Ascending aorta (tissue), 2 donors: ENCODE measurements at regions not wholly inside any gene's neighbourhood (a gene's known extent, or its start where the extent isn't known, plus 50 kb on each side); places are given as distances from the start of the nearest gene placed in this dataset.
A peak's percentile ranks its signal among the peaks of the same experiment; 100 is the strongest.

Experiments
- DNase-seq, 2 donors: peaks; one replicate each; pipeline ENCODE4 v3.0.0-alpha.2; 2019; ENCODE audit warnings: low spot score in 2 of 2
- H3K27ac ChIP-seq, 2 donors: fragments of 200-600 bp; sonication (generic); one replicate each; pipeline ENCODE4 v1.5.1; 2016 to 2017; ENCODE audit warnings: mild to moderate bottlenecking in 1 of 2
- H3K27me3 ChIP-seq: fragments of 200-600 bp; sonication (generic); one replicate; pipeline ENCODE4 v1.5.1; 2017
- H3K36me3 ChIP-seq, 2 donors: fragments of 200-600 bp; sonication (generic); one replicate each; pipeline ENCODE4 v1.5.1; 2016
- H3K4me1 ChIP-seq, 2 donors: fragments of 200-600 bp; sonication (generic); one replicate each; pipeline ENCODE4 v1.5.1; 2016 to 2017; ENCODE audit warnings: mild to moderate bottlenecking in 1 of 2
- H3K4me3 ChIP-seq, 2 donors: fragments of 200-600 bp; sonication (generic); one replicate each; pipeline ENCODE4 v1.5.1; 2016 to 2017; ENCODE audit warnings: mild to moderate bottlenecking in 1 of 2
- H3K9me3 ChIP-seq, 2 donors: fragments of 200-600 bp; sonication (generic); one replicate each; pipeline ENCODE4 v1.5.1; 2016
- intact Hi-C: fragments of 100-400 bp; cut with DNase I; formaldehyde crosslinking; loops from one replicate; pipeline ENCODE4 v1.15.1; 2023
- TF ChIP-seq, protein P1 (sequence below), 3 experiments: fragments of 200-600 bp in 2 of 3; fragments of 450-650 bp in 1 of 3; sonication (generic) in 2 of 3; IDR thresholded peaks; one replicate each; pipeline ENCODE4 v1.5.1; 2016 to 2019; ENCODE audit warnings: antibody characterized with exemption in 3 of 3, mild to moderate bottlenecking in 1 of 3, moderate library complexity in 1 of 3

DNA sequence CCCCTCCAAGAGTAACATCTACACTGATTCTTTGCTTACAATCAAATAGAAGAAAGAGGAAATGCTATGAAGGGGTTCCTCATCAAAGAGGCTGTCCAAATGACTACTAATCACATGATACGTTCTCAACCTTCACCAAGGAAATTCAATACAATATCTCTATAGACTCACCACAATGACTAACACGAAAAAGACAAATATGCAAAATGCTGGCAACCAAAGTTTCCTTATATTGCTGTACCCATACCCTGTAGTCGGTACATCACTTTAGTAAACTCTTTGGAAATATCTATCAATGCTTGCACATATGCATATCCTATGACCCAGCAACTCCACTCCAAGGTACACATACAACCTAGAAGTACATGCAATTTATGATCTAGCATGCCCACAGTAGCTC is 1296.6 kb downstream of the AACS start:
- H3K4me3 ChIP-seq = no peak overlapping the region
- TF ChIP-seq, protein P1, sequence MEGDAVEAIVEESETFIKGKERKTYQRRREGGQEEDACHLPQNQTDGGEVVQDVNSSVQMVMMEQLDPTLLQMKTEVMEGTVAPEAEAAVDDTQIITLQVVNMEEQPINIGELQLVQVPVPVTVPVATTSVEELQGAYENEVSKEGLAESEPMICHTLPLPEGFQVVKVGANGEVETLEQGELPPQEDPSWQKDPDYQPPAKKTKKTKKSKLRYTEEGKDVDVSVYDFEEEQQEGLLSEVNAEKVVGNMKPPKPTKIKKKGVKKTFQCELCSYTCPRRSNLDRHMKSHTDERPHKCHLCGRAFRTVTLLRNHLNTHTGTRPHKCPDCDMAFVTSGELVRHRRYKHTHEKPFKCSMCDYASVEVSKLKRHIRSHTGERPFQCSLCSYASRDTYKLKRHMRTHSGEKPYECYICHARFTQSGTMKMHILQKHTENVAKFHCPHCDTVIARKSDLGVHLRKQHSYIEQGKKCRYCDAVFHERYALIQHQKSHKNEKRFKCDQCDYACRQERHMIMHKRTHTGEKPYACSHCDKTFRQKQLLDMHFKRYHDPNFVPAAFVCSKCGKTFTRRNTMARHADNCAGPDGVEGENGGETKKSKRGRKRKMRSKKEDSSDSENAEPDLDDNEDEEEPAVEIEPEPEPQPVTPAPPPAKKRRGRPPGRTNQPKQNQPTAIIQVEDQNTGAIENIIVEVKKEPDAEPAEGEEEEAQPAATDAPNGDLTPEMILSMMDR (IDR thresholded peaks at IDR 0.05) = no peak
- H3K4me1 ChIP-seq = no peaks in the 10 kb centered on the region
- intact Hi-C loops = no loop called here
- H3K27ac ChIP-seq = no peak overlapping the region
- H3K9me3 ChIP-seq = no peaks in the 10 kb centered on the region
- no peaks in the 10 kb centered on the region for H3K36me3 ChIP-seq
- H3K27me3 ChIP-seq = no peaks in the 10 kb centered on the region
- no peak for DNase-seq

DNA sequence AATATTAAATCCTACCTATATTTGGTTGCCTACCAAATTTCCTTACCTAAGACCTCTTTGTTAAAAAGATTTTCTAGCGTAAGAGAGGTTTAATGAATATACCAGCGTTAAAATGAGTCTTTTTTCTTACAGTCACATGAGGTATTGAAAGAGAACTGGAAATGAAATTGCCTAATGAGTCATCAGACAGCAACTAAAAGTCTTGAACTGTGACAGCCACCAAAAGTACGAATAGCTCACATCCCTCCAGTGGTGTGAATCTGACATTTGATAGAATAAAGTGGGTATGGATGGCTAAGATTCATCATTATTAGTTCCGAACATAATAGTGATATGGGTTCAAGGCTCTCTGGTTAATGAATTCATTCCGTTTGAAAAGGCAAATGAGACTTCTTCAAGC is 1297.3 kb downstream of the AACS start:
- H3K27me3 ChIP-seq = no peaks in the 10 kb centered on the region
- H3K27ac ChIP-seq = no peak overlapping the region
- H3K4me3 ChIP-seq = no peak overlapping the region
- no peaks in the 10 kb centered on the region for H3K4me1 ChIP-seq
- no peaks in the 10 kb centered on the region for H3K36me3 ChIP-seq
- no peaks in the 10 kb centered on the region for H3K9me3 ChIP-seq
- no peak for DNase-seq
- TF ChIP-seq, protein P1 (IDR thresholded peaks at IDR 0.05) = no peak
- intact Hi-C loops = no loop called here

DNA sequence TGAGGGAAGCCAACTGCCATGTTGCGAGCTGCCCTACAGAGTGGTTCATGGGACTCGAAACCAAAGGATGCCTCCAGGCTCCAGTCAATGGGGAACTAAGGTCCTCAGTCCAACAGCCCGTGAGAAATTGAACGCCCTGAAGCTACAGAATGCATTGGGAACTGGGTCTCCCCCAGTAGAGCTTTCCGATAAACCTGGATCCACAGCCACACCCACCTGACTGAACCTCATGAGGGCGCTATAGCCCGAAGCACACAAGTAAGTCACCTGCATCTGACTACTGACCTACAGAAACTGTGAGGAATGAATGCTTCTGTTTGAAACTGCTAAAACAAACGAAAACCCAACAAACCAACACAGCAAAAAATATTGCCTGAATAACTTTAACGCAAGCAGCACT is 1297.7 kb downstream of the AACS start:
- intact Hi-C loops = no loop called here
- DNase-seq = no peak
- H3K9me3 ChIP-seq = no peaks in the 10 kb centered on the region
- no peak overlapping the region for H3K4me3 ChIP-seq
- H3K4me1 ChIP-seq = no peaks in the 10 kb centered on the region
- H3K36me3 ChIP-seq = no peaks in the 10 kb centered on the region
- no peaks in the 10 kb centered on the region for H3K27me3 ChIP-seq
- TF ChIP-seq, protein P1 (IDR thresholded peaks at IDR 0.05) = no peak
- no peak overlapping the region for H3K27ac ChIP-seq

DNA sequence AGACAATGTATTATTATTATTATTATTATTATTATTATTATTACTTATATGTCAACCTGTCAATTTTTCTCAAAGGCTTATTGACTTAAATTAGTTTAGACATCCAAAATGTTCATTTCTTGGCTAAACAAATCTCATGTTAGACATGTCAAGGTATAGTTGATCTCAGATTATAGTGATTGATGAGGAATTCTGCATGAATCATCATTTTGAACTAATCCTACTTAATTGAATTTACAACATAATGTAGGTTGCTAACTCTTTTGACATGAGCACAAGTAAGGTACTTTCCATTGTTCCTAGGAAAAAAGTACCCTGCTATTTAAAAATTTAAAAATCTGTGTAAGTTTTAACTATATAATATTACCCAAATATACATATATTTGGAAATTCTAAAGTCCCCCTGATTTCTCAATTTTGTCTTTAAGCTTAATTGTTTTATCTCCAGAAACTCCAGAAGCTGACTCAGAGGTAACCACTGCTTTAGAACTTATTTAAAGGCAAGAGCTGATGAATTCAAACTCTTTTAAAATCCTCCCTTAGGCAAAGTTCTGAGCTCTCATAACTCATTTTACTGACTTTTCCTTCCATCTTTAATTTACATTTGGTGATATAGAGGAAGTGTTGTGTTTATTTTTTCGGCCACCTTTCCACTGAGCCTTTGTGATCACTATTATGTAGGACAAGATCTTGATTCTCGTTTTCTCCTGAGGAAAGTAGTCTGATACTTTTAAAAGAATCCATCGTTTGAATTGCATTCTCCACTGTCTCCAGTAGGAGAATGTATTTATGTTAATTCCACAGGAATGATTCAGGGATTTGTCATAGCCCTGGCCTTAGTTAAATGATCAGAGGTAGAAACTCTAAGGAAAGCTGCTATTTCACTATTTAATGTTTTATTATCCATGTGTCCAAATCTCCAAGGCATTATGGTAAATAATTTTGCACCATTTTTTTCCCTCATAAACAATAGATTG is 1304.5 kb downstream of the AACS start:
- peak overlapping the region; percentile 1 to 36 for H3K27ac ChIP-seq
- TF ChIP-seq, protein P1 (IDR thresholded peaks at IDR 0.05) = peak in 2 of 3 experiments; percentile 10 to 12
- no peak overlapping the region for H3K4me3 ChIP-seq
- no peaks in the 10 kb centered on the region for H3K9me3 ChIP-seq
- no peaks in the 10 kb centered on the region for H3K4me1 ChIP-seq
- no peaks in the 10 kb centered on the region for H3K27me3 ChIP-seq
- H3K36me3 ChIP-seq = no peaks in the 10 kb centered on the region
- no peak for DNase-seq
- intact Hi-C loops = no loop called here

DNA sequence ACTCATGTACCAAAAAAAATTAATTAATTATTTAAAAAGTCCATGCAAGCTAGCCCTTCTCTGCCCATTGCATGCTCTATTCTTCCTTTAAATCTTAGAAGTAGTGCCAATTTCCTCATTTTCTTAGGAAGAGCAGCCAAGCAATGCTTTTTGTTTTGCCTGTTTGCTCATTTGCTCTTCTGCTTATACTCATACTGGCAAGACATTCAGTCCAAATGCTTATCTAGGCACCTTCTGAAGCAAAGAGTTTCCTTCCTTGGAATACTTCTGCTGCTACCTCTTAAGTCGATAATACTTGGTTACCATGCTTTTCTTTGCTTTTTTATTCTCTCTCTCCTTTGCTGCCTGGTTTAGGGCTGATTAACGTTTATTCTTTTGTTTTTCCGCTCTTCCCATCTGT is 1318.3 kb downstream of the AACS start:
- TF ChIP-seq, protein P1 (IDR thresholded peaks at IDR 0.05) = no peak
- intact Hi-C loops = no loop called here
- H3K27ac ChIP-seq = no peak overlapping the region
- no peaks in the 10 kb centered on the region for H3K4me1 ChIP-seq
- DNase-seq = no peak
- H3K9me3 ChIP-seq = no peaks in the 10 kb centered on the region
- H3K36me3 ChIP-seq = no peaks in the 10 kb centered on the region
- H3K4me3 ChIP-seq = no peak overlapping the region
- H3K27me3 ChIP-seq = no peaks in the 10 kb centered on the region
